PC-3 (cell line): ENCODE measurements at regions not wholly inside any gene's neighbourhood (a gene's known extent, or its start where the extent isn't known, plus 50 kb on each side); places are given as distances from the start of the nearest gene placed in this dataset.

Experiments used
- ATAC-seq: fragments of 200-7000 bp; cut with Tn5 transposase; 2 replicates; pipeline ENCODE4 v1.9.1; 2020; ENCODE audit warnings: mild to moderate bottlenecking, moderate library complexity
- BruUV-seq: library from RNA; stranded (reverse); fragments of 400-500 nt; replicated peaks from 2 replicates; lab custom pipeline; 2021; lab: Mats Ljungman, UMichigan
- CTCF ChIA-PET: fragments of 300-600 bp; sonication (Branson Sonifier 250); formaldehyde crosslinking; loops from one replicate; lab custom pipeline; 2022; ENCODE audit warnings: antibody characterized with exemption; lab: Charles Lee
- POLR2A ChIA-PET: fragments of 300-600 bp; sonication (Branson Sonifier 250); formaldehyde crosslinking; loops from one replicate; lab custom pipeline; 2022; ENCODE audit warnings: antibody characterized with exemption; ENCODE audit not compliant: unreplicated experiment; lab: Charles Lee
- DNase-seq: peaks from one replicate; pipeline ENCODE4 v3.0.0-alpha.2; 2015
- H2AFZ ChIP-seq: fragments of 300-600 bp; sonication (generic); 2 replicates; pipeline ENCODE4 v1.6.0; 2016; ENCODE audit warnings: antibody characterized with exemption, low read length
- H3F3A ChIP-seq: fragments of 300-600 bp; sonication (generic); one replicate; pipeline ENCODE4 v1.6.0; 2017; ENCODE audit warnings: antibody characterized with exemption, low read length, control low read depth, mild to moderate bottlenecking; ENCODE audit not compliant: unreplicated experiment
- H3K27ac ChIP-seq: fragments of 300-600 bp; sonication (generic); 2 replicates; pipeline ENCODE4 v1.5.1; 2016; ENCODE audit warnings: mild to moderate bottlenecking, low read length
- H3K27me3 ChIP-seq: fragments of 300-600 bp; sonication (generic); 2 replicates; pipeline ENCODE4 v1.6.1; 2016; ENCODE audit warnings: low read length, mixed read lengths
- H3K36me3 ChIP-seq: fragments of 300-600 bp; sonication (generic); 2 replicates; pipeline ENCODE4 v1.6.1; 2016; ENCODE audit warnings: low read depth, mixed run types, low read length, mixed read lengths
- H3K4me1 ChIP-seq: fragments of 300-600 bp; sonication (generic); 2 replicates; pipeline ENCODE4 v1.5.1; 2016; ENCODE audit warnings: low read length; ENCODE audit not compliant: insufficient read depth
- H3K4me2 ChIP-seq: fragments of 300-600 bp; sonication (generic); 2 replicates; pipeline ENCODE4 v1.6.0; 2016; ENCODE audit warnings: low read length
- H3K4me3 ChIP-seq: fragments of 300-600 bp; sonication (generic); 2 replicates; pipeline ENCODE4 v1.5.1; 2016; ENCODE audit warnings: mild to moderate bottlenecking, low read length, mixed read lengths
- H3K79me2 ChIP-seq: fragments of 300-600 bp; sonication (generic); 2 replicates; pipeline ENCODE4 v1.6.1; 2017; ENCODE audit warnings: low read length, mixed read lengths
- H3K9ac ChIP-seq: fragments of 300-600 bp; sonication (generic); 2 replicates; pipeline ENCODE4 v1.6.0; 2016; ENCODE audit warnings: mild to moderate bottlenecking, low read length
- H3K9me2 ChIP-seq: fragments of 300-600 bp; sonication (generic); replicated peaks from 2 replicates; pipeline ENCODE4 v1.6.1; 2016; ENCODE audit warnings: mixed run types, low read length, mixed read lengths
- H3K9me3 ChIP-seq: fragments of 300-600 bp; sonication (generic); 2 replicates; pipeline ENCODE4 v1.6.1; 2016; ENCODE audit warnings: low read length, mixed read lengths
- H4K20me1 ChIP-seq: fragments of 300-600 bp; sonication (generic); 2 replicates; pipeline ENCODE4 v1.6.1; 2016; ENCODE audit warnings: low read length, mixed read lengths
- CTCF ChIP-seq: fragments of 300-600 bp; sonication (generic); conservative IDR thresholded peaks from 2 replicates; pipeline ENCODE4 v1.5.1; 2017; ENCODE audit warnings: antibody characterized with exemption, low read depth, mild to moderate bottlenecking, low read length
- EZH2 ChIP-seq: fragments of 300-600 bp; sonication (generic); IDR thresholded peaks from one replicate; pipeline ENCODE4 v1.6.1; 2017; ENCODE audit warnings: antibody characterized with exemption, mild to moderate bottlenecking, low read length; ENCODE audit not compliant: unreplicated experiment
- EZH2phosphoT487 ChIP-seq: fragments of 300-600 bp; sonication (generic); IDR thresholded peaks from 2 replicates; pipeline ENCODE4 v1.6.1; 2018; ENCODE audit warnings: mild to moderate bottlenecking, antibody characterized with exemption, low read length, borderline replicate concordance
- intact Hi-C: fragments of 100-400 bp; cut with micrococcal nuclease; formaldehyde crosslinking; loops from 2 replicates; pipeline ENCODE4 v1.9.0; 2023

GRCh38 chr3:106518516-106518915, 649.7 kb upstream of the CBLB start:
- H3K79me2 ChIP-seq, result no peaks in the 10 kb centered on the region
- no peaks in the 10 kb centered on the region for H3K36me3 ChIP-seq
- H2AFZ ChIP-seq, result no peak overlapping the region
- DNase-seq (peak; percentile 84), ATAC-seq (peak; percentile 93)
- H3K27me3 ChIP-seq, result no peaks in the 10 kb centered on the region
- H3K9ac ChIP-seq, result no peak overlapping the region
- BruUV-seq, result no TSS peak
- CTCF ChIA-PET, result interaction anchor here (0.6 kb wide), 1 partner anchor 42 kb away, joined by 3 read pairs; no protein-coding TSS in a partner anchor
- peak overlapping the region; percentile 38 for H3K4me2 ChIP-seq
- no peaks in the 10 kb centered on the region for H3K9me2 ChIP-seq
- H3K27ac ChIP-seq, result peak overlapping the region; percentile 31
- TF ChIP-seq CTCF, result no peak
- no peak for TF ChIP-seq EZH2phosphoT487
- no peak for TF ChIP-seq EZH2
- H3K9me3 ChIP-seq, result no peaks in the 10 kb centered on the region
- peaks cover 29% of the 10 kb centered on the region for H3K4me1 ChIP-seq
- H3F3A ChIP-seq, result no peaks in the 10 kb centered on the region
- H4K20me1 ChIP-seq, result no peaks in the 10 kb centered on the region
- intact Hi-C loops, result no loop called here
- POLR2A ChIA-PET, result interaction anchor here (0.6 kb wide), 1 partner anchor 150 kb away, joined by 3 read pairs; no protein-coding TSS in a partner anchor
- H3K4me3 ChIP-seq, result no peak overlapping the region

- Histone ChIP-seq H3K9me2 (no peaks in the 10 kb centered on the region), H2AFZ (no peak overlapping the region), H3K36me3 (no peaks in the 10 kb centered on the region), H3F3A (no peaks in the 10 kb centered on the region), H3K4me2 (no peak overlapping the region), H3K79me2 (no peaks in the 10 kb centered on the region), H3K4me1 (peaks cover 25% of the 10 kb centered on the region), H3K9me3 (no peaks in the 10 kb centered on the region), H3K27me3 (no peaks in the 10 kb centered on the region), H3K27ac (no peak overlapping the region), H4K20me1 (no peaks in the 10 kb centered on the region), H3K4me3 (no peak overlapping the region), H3K9ac (no peak overlapping the region)
- no peak for ATAC-seq
- intact Hi-C loops, result no loop called here
- no TSS peak for BruUV-seq
- ChIA-PET POLR2A (no interaction called here), CTCF (no interaction called here)
- TF ChIP-seq EZH2phosphoT487 (no peak), CTCF (no peak), EZH2 (no peak)
- no peak for DNase-seq
Observed at GRCh38 chr3:106522397-106522796, 653.6 kb upstream of the CBLB start.

GRCh38 chr3:106528932-106529331, 660.1 kb upstream of the CBLB start:
- intact Hi-C loops, result no loop called here
- CTCF ChIA-PET, result no interaction called here
- Histone ChIP-seq H2AFZ (no peak overlapping the region), H3K9me3 (no peaks in the 10 kb centered on the region), H3K27me3 (no peaks in the 10 kb centered on the region), H3K27ac (no peak overlapping the region), H3K36me3 (no peaks in the 10 kb centered on the region), H3K4me2 (no peak overlapping the region), H4K20me1 (no peaks in the 10 kb centered on the region), H3K4me1 (peaks cover 5% of the 10 kb centered on the region), H3K79me2 (no peaks in the 10 kb centered on the region), H3K9ac (no peak overlapping the region), H3K4me3 (no peak overlapping the region), H3F3A (no peaks in the 10 kb centered on the region), H3K9me2 (no peaks in the 10 kb centered on the region)
- no TSS peak for BruUV-seq
- ATAC-seq, result no peak
- DNase-seq, result no peak
- TF ChIP-seq EZH2 (no peak), EZH2phosphoT487 (no peak), CTCF (no peak)
- POLR2A ChIA-PET, result no interaction called here
